Osteocyte (in vitro differentiated cells): ENCODE measurements at regions not wholly inside any gene's neighbourhood (a gene's known extent, or its start where the extent isn't known, plus 50 kb on each side); places are given as distances from the start of the nearest gene placed in this dataset.

Source experiments
- DNase-seq: peaks from one replicate; pipeline ENCODE4 v3.0.0; 2021; ENCODE audit warnings: mixed read lengths; ENCODE audit not compliant: unreplicated experiment; ENCODE audit errors: extremely low spot score
- H3K27ac Mint-ChIP-seq: one replicate; pipeline ENCODE4 v1.8.0; 2021; ENCODE audit warnings: mild to moderate bottlenecking, mixed read lengths; ENCODE audit not compliant: unreplicated experiment
- H3K27me3 Mint-ChIP-seq: one replicate; pipeline ENCODE4 v1.8.0; 2021; ENCODE audit warnings: mixed read lengths; ENCODE audit not compliant: unreplicated experiment
- H3K36me3 Mint-ChIP-seq: one replicate; pipeline ENCODE4 v1.8.0; 2021; ENCODE audit warnings: mixed read lengths; ENCODE audit not compliant: unreplicated experiment
- H3K4me1 Mint-ChIP-seq: one replicate; pipeline ENCODE4 v1.8.0; 2021; ENCODE audit warnings: mixed read lengths; ENCODE audit not compliant: unreplicated experiment
- H3K4me3 Mint-ChIP-seq: one replicate; pipeline ENCODE4 v1.8.0; 2021; ENCODE audit warnings: mild to moderate bottlenecking, moderate library complexity, mixed read lengths; ENCODE audit not compliant: unreplicated experiment
- H3K9me3 Mint-ChIP-seq: one replicate; pipeline ENCODE4 v1.8.0; 2021; ENCODE audit warnings: mixed read lengths; ENCODE audit not compliant: unreplicated experiment
- CTCF ChIP-seq: fragments of 200-600 bp; sonication (generic); IDR thresholded peaks from 2 replicates; pipeline ENCODE4 v1.5.0; 2021; ENCODE audit warnings: antibody characterized with exemption, mild to moderate bottlenecking, moderate library complexity

DNA sequence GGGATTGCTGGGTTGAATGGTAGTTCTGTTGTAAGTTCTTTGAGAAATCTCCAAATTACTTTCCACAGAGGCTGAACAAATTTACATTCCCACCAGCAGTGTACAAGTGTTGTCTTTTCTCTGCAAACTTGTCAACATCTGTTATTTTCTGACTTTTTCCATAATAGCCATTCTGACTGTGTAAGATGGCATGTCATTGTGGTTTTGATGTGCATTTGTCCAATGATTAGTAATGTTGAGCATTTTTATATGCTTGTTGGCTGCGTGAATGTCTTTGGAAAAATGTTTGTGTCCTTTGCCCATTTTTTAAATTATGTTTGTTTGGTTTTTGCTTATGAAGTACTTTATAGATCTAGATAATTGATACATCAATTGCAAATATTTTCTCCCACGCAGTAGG is 1025.0 kb downstream of the JRKL start:
- Mint-ChIP-seq H3K27ac (no peak overlapping the region), H3K27me3 (peaks cover 3% of the 10 kb centered on the region), H3K36me3 (no peaks in the 10 kb centered on the region), H3K4me3 (no peak overlapping the region), H3K9me3 (peaks cover 9% of the 10 kb centered on the region), H3K4me1 (no peaks in the 10 kb centered on the region)
- no peak for TF ChIP-seq CTCF
- no peak for DNase-seq

DNA sequence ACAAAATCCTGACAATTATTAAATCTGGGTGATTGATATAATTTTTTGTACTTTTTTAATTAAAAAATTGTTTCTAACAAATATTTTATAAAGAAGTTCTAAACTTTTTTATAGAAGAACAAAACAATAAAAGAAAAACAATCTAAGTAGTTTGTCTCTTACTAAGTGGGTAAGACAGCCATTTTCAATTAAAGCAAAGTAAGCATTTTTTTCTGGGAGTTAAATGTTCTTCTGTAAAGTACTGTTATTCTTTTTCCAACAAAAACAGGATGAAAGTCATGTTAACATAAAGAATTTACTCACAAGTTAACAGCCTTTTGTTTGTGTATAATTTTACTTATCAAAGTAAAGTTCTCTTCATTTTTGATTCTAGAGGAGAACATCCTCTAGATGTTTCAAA is 1029.9 kb downstream of the JRKL start:
- H3K36me3 Mint-ChIP-seq, result no peaks in the 10 kb centered on the region
- H3K9me3 Mint-ChIP-seq, result no peaks in the 10 kb centered on the region
- TF ChIP-seq CTCF, result no peak
- H3K4me3 Mint-ChIP-seq, result no peak overlapping the region
- no peak overlapping the region for H3K27ac Mint-ChIP-seq
- H3K4me1 Mint-ChIP-seq, result no peaks in the 10 kb centered on the region
- H3K27me3 Mint-ChIP-seq, result peaks cover 10% of the 10 kb centered on the region
- DNase-seq, result no peak

- Mint-ChIP-seq H3K4me3 (no peak overlapping the region), H3K9me3 (no peaks in the 10 kb centered on the region), H3K27me3 (peaks cover 6% of the 10 kb centered on the region), H3K4me1 (no peaks in the 10 kb centered on the region), H3K36me3 (no peaks in the 10 kb centered on the region), H3K27ac (no peak overlapping the region)
- no peak for DNase-seq
- no peak for TF ChIP-seq CTCF
These were observed 1038.5 kb downstream of the JRKL start for GRCh38 chr11:97428247-97428790.

- H3K27me3 Mint-ChIP-seq, result peaks cover 9% of the 10 kb centered on the region
- DNase-seq, result no peak
- H3K4me3 Mint-ChIP-seq, result no peak overlapping the region
- no peak for TF ChIP-seq CTCF
- no peaks in the 10 kb centered on the region for H3K4me1 Mint-ChIP-seq
- no peaks in the 10 kb centered on the region for H3K36me3 Mint-ChIP-seq
- no peak overlapping the region for H3K27ac Mint-ChIP-seq
- H3K9me3 Mint-ChIP-seq, result no peaks in the 10 kb centered on the region
These were observed 1041.1 kb downstream of the JRKL start for GRCh38 chr11:97430877-97431276.

GRCh38 chr11:97432926-97433325 is 1043.1 kb downstream of the JRKL start:
- Mint-ChIP-seq H3K4me1 (no peaks in the 10 kb centered on the region), H3K27me3 (peaks cover 9% of the 10 kb centered on the region), H3K4me3 (no peak overlapping the region), H3K27ac (no peak overlapping the region), H3K9me3 (no peaks in the 10 kb centered on the region), H3K36me3 (no peaks in the 10 kb centered on the region)
- TF ChIP-seq CTCF, result no peak
- DNase-seq, result no peak
